ENCODE measurements at regions not wholly inside any gene's neighbourhood (a gene's known extent, or its start where the extent isn't known, plus 50 kb on each side); places are given as distances from the start of the nearest gene placed in this dataset.

DNA sequence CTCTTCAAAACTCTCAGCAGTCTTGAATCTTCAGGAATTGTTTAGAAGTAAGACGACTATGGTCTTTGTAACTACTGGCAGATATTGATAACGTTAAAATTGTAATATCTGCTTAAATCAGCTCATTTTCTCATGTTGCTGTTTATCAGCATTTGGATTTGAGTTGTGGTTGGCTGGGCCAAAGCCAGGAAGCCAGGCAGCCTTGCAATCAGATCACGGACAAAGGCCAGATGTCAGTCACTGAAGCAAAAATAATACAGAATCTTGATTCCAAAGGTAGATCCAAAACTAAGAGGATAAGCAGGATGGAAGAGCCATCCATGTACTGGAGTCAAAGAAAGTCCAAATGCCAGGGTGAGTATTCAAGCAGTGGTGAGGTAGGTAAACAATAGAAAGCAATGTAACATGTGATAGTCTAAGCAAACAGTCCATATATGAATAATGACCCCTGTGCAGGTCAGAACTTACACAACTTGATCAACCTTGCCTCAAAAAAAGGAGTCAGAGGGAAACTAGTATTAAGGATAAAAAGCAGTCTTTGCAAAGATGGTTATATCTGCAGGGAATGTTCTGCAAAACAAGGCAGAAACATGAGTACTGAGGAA is 95.8 kb upstream of the RAP1B start:
- TF ChIP-seq, protein P1, sequence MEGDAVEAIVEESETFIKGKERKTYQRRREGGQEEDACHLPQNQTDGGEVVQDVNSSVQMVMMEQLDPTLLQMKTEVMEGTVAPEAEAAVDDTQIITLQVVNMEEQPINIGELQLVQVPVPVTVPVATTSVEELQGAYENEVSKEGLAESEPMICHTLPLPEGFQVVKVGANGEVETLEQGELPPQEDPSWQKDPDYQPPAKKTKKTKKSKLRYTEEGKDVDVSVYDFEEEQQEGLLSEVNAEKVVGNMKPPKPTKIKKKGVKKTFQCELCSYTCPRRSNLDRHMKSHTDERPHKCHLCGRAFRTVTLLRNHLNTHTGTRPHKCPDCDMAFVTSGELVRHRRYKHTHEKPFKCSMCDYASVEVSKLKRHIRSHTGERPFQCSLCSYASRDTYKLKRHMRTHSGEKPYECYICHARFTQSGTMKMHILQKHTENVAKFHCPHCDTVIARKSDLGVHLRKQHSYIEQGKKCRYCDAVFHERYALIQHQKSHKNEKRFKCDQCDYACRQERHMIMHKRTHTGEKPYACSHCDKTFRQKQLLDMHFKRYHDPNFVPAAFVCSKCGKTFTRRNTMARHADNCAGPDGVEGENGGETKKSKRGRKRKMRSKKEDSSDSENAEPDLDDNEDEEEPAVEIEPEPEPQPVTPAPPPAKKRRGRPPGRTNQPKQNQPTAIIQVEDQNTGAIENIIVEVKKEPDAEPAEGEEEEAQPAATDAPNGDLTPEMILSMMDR (IDR thresholded peaks at IDR 0.05; ENCODE audit: insufficient read depth, low read length) = no peak
- no peak for TF ChIP-seq POLR2AphosphoS5 (IDR thresholded peaks at IDR 0.05; ENCODE audit: low read depth)
- TF ChIP-seq SPI1 (IDR thresholded peaks at IDR 0.05; ENCODE audit: borderline replicate concordance, low read depth) = no peak
- TF ChIP-seq, protein P2, sequence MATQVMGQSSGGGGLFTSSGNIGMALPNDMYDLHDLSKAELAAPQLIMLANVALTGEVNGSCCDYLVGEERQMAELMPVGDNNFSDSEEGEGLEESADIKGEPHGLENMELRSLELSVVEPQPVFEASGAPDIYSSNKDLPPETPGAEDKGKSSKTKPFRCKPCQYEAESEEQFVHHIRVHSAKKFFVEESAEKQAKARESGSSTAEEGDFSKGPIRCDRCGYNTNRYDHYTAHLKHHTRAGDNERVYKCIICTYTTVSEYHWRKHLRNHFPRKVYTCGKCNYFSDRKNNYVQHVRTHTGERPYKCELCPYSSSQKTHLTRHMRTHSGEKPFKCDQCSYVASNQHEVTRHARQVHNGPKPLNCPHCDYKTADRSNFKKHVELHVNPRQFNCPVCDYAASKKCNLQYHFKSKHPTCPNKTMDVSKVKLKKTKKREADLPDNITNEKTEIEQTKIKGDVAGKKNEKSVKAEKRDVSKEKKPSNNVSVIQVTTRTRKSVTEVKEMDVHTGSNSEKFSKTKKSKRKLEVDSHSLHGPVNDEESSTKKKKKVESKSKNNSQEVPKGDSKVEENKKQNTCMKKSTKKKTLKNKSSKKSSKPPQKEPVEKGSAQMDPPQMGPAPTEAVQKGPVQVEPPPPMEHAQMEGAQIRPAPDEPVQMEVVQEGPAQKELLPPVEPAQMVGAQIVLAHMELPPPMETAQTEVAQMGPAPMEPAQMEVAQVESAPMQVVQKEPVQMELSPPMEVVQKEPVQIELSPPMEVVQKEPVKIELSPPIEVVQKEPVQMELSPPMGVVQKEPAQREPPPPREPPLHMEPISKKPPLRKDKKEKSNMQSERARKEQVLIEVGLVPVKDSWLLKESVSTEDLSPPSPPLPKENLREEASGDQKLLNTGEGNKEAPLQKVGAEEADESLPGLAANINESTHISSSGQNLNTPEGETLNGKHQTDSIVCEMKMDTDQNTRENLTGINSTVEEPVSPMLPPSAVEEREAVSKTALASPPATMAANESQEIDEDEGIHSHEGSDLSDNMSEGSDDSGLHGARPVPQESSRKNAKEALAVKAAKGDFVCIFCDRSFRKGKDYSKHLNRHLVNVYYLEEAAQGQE (IDR thresholded peaks at IDR 0.05; ENCODE audit: insufficient replicate concordance, low read depth) = no peak
- no peak for TF ChIP-seq GABPA (IDR thresholded peaks at IDR 0.05; ENCODE audit: low read depth)
